Ishikawa (cell line): ENCODE measurements at regions not wholly inside any gene's neighbourhood (a gene's known extent, or its start where the extent isn't known, plus 50 kb on each side); places are given as distances from the start of the nearest gene placed in this dataset.

Source experiments
- CREB1 ChIP-seq: IDR thresholded peaks from 2 replicates; pipeline ENCODE4 v1.6.1; 2012; ENCODE audit warnings: low read depth
- EGR1 ChIP-seq: IDR thresholded peaks from 2 replicates; pipeline ENCODE4 v1.6.1; 2012
- MAX ChIP-seq: IDR thresholded peaks from 2 replicates; pipeline ENCODE4 v1.6.1; 2012
- REST ChIP-seq: IDR thresholded peaks from 2 replicates; pipeline ENCODE4 v1.6.1; 2012; ENCODE audit warnings: low read depth, mild to moderate bottlenecking
- TAF1 ChIP-seq: IDR thresholded peaks from 2 replicates; pipeline ENCODE4 v1.6.1; 2012; ENCODE audit warnings: low read depth, mild to moderate bottlenecking
- TCF12 ChIP-seq: IDR thresholded peaks from 2 replicates; pipeline ENCODE4 v1.6.1; 2012; ENCODE audit warnings: low read depth
- TEAD4 ChIP-seq: IDR thresholded peaks from 2 replicates; pipeline ENCODE4 v1.6.1; 2012
- USF1 ChIP-seq: IDR thresholded peaks from 2 replicates; pipeline ENCODE4 v1.6.1; 2012
- YY1 ChIP-seq: IDR thresholded peaks from 2 replicates; pipeline ENCODE4 v1.6.1; 2012; ENCODE audit warnings: low read depth

DNA sequence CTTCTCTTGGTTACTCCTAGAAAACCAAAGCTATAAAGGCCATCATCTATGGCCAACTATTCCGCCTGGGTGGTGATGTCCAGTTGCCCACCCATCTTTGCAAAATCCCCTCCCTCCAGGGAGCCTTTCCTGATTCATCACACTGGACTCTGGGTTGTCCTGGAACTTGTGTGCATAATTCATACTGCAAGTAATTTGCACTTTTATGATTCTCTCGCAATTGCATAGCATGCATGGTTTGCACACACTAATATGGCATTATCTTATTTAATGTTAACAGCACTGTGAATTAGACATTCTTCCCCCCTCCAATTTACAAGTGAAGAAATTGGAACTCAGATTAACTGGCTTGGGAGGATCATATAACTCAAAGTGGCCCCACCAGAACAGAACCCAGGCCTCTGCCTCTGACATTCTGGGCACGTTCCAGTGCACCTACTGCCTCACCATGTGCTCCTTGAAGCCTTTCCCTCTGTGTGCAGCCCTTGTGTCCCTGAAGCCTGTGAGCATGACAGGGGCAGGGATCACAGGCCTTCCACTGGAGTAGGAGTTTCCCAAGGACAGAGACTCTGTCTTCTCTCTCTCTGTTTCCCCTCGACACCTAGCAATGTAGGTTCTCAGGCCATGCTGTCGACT, 98.9 kb upstream of the IPO9 start:
- TF ChIP-seq TCF12, result no peak
- TF ChIP-seq CREB1, result no peak
- TF ChIP-seq EGR1, result no peak
- no peak for TF ChIP-seq USF1
- TF ChIP-seq TAF1, result no peak
- TF ChIP-seq REST, result no peak
- no peak for TF ChIP-seq MAX
- no peak for TF ChIP-seq TEAD4
- TF ChIP-seq YY1, result no peak
